Nephron progenitor cell (in vitro differentiated cells): ENCODE measurements at regions not wholly inside any gene's neighbourhood (a gene's known extent, or its start where the extent isn't known, plus 50 kb on each side); places are given as distances from the start of the nearest gene placed in this dataset.

Experiments used
- DNase-seq: peaks from one replicate; pipeline ENCODE4 v3.0.0; 2021
- H3K27ac Mint-ChIP-seq: 2 replicates; pipeline ENCODE4 v1.8.0; 2021; ENCODE audit warnings: mild to moderate bottlenecking, moderate library complexity, mixed read lengths
- H3K27me3 Mint-ChIP-seq: 2 replicates; pipeline ENCODE4 v1.8.0; 2021; ENCODE audit warnings: mild to moderate bottlenecking, low read depth, mixed read lengths; ENCODE audit not compliant: poor library complexity
- H3K36me3 Mint-ChIP-seq: 2 replicates; pipeline ENCODE4 v1.8.0; 2021; ENCODE audit warnings: low read depth, mixed read lengths
- H3K4me1 Mint-ChIP-seq: 2 replicates; pipeline ENCODE4 v1.8.0; 2021; ENCODE audit warnings: mixed read lengths
- H3K4me3 Mint-ChIP-seq: 2 replicates; pipeline ENCODE4 v1.8.0; 2021; ENCODE audit warnings: mild to moderate bottlenecking, moderate library complexity, mixed read lengths
- H3K9me3 Mint-ChIP-seq: 2 replicates; pipeline ENCODE4 v1.8.0; 2021; ENCODE audit warnings: mild to moderate bottlenecking, moderate library complexity, mixed read lengths
- CTCF ChIP-seq: fragments of 200-600 bp; sonication (generic); IDR thresholded peaks from 2 replicates; pipeline ENCODE4 v1.5.0; 2021; ENCODE audit warnings: antibody characterized with exemption

DNA sequence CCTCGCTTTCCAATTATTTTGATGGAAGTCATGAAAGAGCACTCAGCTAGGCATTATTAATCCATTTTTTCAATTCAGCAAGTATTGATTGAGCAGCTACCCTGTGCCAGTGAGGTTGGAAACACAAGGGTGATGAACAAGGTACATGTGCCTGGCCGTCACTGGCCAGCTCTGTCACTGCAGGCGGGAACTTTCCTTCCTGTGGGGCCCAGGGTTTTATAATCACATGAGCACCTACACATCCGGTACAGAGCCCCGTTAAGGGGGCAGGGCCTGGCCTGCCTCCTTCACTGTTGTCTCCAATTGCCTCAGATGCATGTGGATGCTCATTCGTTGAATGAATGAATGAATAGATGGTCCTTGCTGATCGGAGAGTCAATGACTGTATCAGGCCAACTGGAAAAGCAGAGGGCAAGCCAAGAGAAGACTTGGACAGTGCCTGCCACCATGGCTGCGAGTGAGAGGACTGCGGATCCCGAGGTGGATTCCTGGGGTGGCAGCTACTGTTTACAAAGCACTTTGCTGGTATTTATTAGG is 55.9 kb upstream of the KCNMB1 start:
- Mint-ChIP-seq H3K4me1 (peaks cover 29% of the 10 kb centered on the region), H3K9me3 (peaks cover 21% of the 10 kb centered on the region), H3K4me3 (no peak overlapping the region), H3K36me3 (peaks cover 5% of the 10 kb centered on the region), H3K27me3 (peaks cover 4% of the 10 kb centered on the region), H3K27ac (peak overlapping the region; percentile 68)
- no peak for TF ChIP-seq CTCF
- DNase-seq, result no peak

DNA sequence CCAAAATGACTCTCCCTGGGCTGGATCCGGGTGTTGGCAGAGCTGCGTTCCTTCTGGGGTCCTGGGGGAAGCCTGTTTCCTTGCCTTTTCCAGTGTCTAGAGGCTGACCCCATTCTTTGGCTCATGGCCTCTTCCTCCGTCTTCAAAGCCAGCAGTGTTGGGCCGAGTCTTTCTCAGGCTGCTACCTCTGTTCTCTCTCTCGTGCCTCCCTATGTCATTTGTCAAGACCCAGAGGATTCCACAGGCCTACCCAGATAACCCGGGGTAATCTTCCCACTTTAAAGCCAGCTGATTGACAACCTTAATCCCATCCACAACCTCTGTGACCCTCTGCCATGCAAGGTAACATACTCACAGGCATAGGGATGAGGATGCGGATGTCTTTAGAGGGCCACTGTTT is 55.0 kb upstream of the KCNMB1 start:
- H3K27me3 Mint-ChIP-seq, result peaks cover 4% of the 10 kb centered on the region
- no peak for DNase-seq
- peaks cover 21% of the 10 kb centered on the region for H3K9me3 Mint-ChIP-seq
- peaks cover 33% of the 10 kb centered on the region for H3K4me1 Mint-ChIP-seq
- H3K36me3 Mint-ChIP-seq, result peaks cover 5% of the 10 kb centered on the region
- H3K27ac Mint-ChIP-seq, result no peak overlapping the region
- no peak for TF ChIP-seq CTCF
- H3K4me3 Mint-ChIP-seq, result no peak overlapping the region

DNA sequence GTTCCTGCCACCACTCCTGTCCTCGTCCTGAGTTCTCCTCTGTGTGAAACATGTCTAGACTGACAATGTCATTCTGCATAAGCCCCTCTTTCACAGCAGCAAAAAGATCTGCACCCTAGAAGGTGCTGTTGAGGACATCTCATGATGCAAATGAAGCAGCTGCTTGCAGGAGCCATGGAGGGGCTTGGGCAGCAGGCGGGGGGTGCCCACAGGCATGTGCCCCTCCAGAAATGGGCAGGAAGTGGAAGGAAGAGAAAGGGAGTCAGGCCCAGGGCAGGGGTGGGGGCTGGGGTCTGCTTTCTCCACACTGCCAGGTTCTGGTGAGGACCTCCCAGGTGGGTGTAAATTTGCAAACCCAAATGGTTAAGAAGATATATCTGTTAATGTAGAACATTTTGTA is 54.5 kb upstream of the KCNMB1 start:
- peaks cover 18% of the 10 kb centered on the region for H3K9me3 Mint-ChIP-seq
- peaks cover 38% of the 10 kb centered on the region for H3K4me1 Mint-ChIP-seq
- peaks cover 2% of the 10 kb centered on the region for H3K27me3 Mint-ChIP-seq
- H3K4me3 Mint-ChIP-seq, result no peak overlapping the region
- no peak overlapping the region for H3K27ac Mint-ChIP-seq
- no peak for DNase-seq
- TF ChIP-seq CTCF, result no peak
- peaks cover 5% of the 10 kb centered on the region for H3K36me3 Mint-ChIP-seq

GRCh38 chr5:170442921-170443320 is 53.8 kb upstream of the KCNMB1 start:
- Mint-ChIP-seq H3K27ac (no peak overlapping the region), H3K4me3 (no peak overlapping the region), H3K9me3 (peaks cover 13% of the 10 kb centered on the region), H3K4me1 (peaks cover 44% of the 10 kb centered on the region), H3K27me3 (peaks cover 2% of the 10 kb centered on the region), H3K36me3 (peaks cover 3% of the 10 kb centered on the region)
- no peak for DNase-seq
- no peak for TF ChIP-seq CTCF

DNA sequence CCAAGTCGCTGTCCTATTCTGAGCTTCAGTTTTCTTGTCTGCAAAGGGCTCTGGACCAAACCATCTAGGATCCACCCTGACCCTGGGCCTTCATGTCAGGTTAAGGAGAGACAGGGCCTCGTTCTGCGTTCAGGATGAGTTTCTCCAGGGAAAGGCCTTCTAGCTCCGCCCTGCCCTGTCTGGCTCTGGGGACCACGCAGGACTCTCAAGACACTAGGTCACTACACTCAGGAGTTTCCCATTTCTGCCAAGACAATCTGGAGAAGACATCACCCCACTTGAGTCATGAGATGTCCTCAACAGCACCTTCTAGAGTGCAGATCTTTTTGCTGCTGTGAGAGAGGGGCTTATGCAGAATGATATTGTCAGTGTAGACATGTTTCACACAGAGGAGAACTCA is 53.2 kb upstream of the KCNMB1 start:
- no peak overlapping the region for H3K27ac Mint-ChIP-seq
- H3K9me3 Mint-ChIP-seq, result peaks cover 9% of the 10 kb centered on the region
- TF ChIP-seq CTCF, result no peak
- H3K4me3 Mint-ChIP-seq, result no peak overlapping the region
- H3K27me3 Mint-ChIP-seq, result peaks cover 3% of the 10 kb centered on the region
- peaks cover 48% of the 10 kb centered on the region for H3K4me1 Mint-ChIP-seq
- H3K36me3 Mint-ChIP-seq, result no peaks in the 10 kb centered on the region
- DNase-seq, result no peak

DNA sequence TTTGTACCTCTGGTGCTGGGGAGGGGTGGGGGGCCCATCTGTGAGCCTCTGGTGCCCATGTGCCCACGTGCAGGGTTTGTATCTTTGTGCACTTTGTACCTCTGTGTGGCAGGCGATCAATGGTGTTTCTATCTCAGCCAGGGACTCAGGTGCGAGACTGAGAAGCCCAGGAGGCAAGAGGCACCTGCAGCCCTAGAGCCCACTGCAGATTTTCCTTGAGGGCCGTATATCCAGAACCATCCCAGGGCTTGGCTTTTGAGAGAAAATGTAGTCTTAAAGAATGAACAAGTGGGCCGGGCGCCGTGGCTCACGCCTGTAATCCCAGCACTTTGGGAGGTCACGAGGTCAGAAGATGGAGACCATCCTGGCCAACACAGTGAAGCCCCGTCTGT is 52.2 kb upstream of the KCNMB1 start:
- no peak for TF ChIP-seq CTCF
- Mint-ChIP-seq H3K4me3 (no peak overlapping the region), H3K36me3 (no peaks in the 10 kb centered on the region), H3K4me1 (peaks cover 58% of the 10 kb centered on the region), H3K27me3 (peaks cover 3% of the 10 kb centered on the region), H3K9me3 (no peaks in the 10 kb centered on the region), H3K27ac (no peak overlapping the region)
- DNase-seq, result no peak
